Memory B cell (primary cell): ENCODE measurements at regions not wholly inside any gene's neighbourhood (a gene's known extent, or its start where the extent isn't known, plus 50 kb on each side); places are given as distances from the start of the nearest gene placed in this dataset.
"Not testable (repeated sequence)": the region's sequence is repeated elsewhere in the genome, so short reads cannot be mapped to it uniquely, and the experiment has no call there.

Source experiments
- ATAC-seq: fragments of 150-1000 bp; cut with Tn5 transposase; 2 replicates; pipeline ENCODE4 v1.10.0; 2021; ENCODE audit warnings: low read depth, mild to moderate bottlenecking, moderate library complexity
- DNase-seq, 2 donors: peaks; one replicate each; pipeline ENCODE4 v3.0.0; 2022; ENCODE audit warnings: low spot score in 2 of 2
- H3K27ac Mint-ChIP-seq: one replicate; pipeline ENCODE4 v1.8.0; 2022; ENCODE audit warnings: mild to moderate bottlenecking, moderate library complexity, mixed read lengths
- H3K27me3 Mint-ChIP-seq: one replicate; pipeline ENCODE4 v1.8.0; 2022; ENCODE audit warnings: mixed read lengths
- H3K36me3 Mint-ChIP-seq: one replicate; pipeline ENCODE4 v1.8.0; 2022; ENCODE audit warnings: mild to moderate bottlenecking, mixed read lengths
- H3K4me1 Mint-ChIP-seq: one replicate; pipeline ENCODE4 v1.8.0; 2022; ENCODE audit warnings: mixed read lengths
- H3K4me3 Mint-ChIP-seq: one replicate; pipeline ENCODE4 v1.8.0; 2022; ENCODE audit warnings: mild to moderate bottlenecking, moderate library complexity, mixed read lengths
- H3K9me3 Mint-ChIP-seq: one replicate; pipeline ENCODE4 v1.8.0; 2022; ENCODE audit warnings: mixed read lengths

GRCh38 chrX:149420566-149420965, 84.5 kb downstream of the IDS start:
- not testable (repeated sequence) for ATAC-seq, H3K36me3 Mint-ChIP-seq, DNase-seq, H3K27ac Mint-ChIP-seq, H3K4me3 Mint-ChIP-seq, H3K9me3 Mint-ChIP-seq, H3K27me3 Mint-ChIP-seq, H3K4me1 Mint-ChIP-seq

GRCh38 chrX:149398027-149398426, 107.1 kb downstream of the IDS start:
- Mint-ChIP-seq H3K27ac (no peak overlapping the region), H3K27me3 (no peaks in the 10 kb centered on the region), H3K4me3 (no peak overlapping the region), H3K4me1 (no peaks in the 10 kb centered on the region), H3K9me3 (peaks cover 4% of the 10 kb centered on the region), H3K36me3 (no peaks in the 10 kb centered on the region)
- no peak for ATAC-seq
- DNase-seq, result no peak

GRCh38 chrX:149392921-149393320, 112.2 kb downstream of the IDS start:
- Mint-ChIP-seq H3K27me3 (no peaks in the 10 kb centered on the region), H3K4me3 (no peak overlapping the region), H3K9me3 (peaks cover 4% of the 10 kb centered on the region), H3K27ac (no peak overlapping the region), H3K4me1 (no peaks in the 10 kb centered on the region), H3K36me3 (no peaks in the 10 kb centered on the region)
- DNase-seq (no peak), ATAC-seq (no peak)

GRCh38 chrX:149383852-149384251, 121.3 kb downstream of the IDS start:
- no peak for ATAC-seq
- Mint-ChIP-seq H3K9me3 (peaks cover 3% of the 10 kb centered on the region), H3K27me3 (no peaks in the 10 kb centered on the region), H3K36me3 (no peaks in the 10 kb centered on the region), H3K27ac (no peak overlapping the region), H3K4me1 (no peaks in the 10 kb centered on the region), H3K4me3 (no peak overlapping the region)
- DNase-seq, result no peak

GRCh38 chrX:149374751-149375150, 130.4 kb downstream of the IDS start:
- Mint-ChIP-seq H3K36me3 (no peaks in the 10 kb centered on the region), H3K4me3 (no peak overlapping the region)
- no peak for ATAC-seq

GRCh38 chrX:149372866-149373265, 132.2 kb downstream of the IDS start:
- Mint-ChIP-seq H3K27ac (no peak overlapping the region), H3K27me3 (peaks cover 3% of the 10 kb centered on the region), H3K4me1 (no peaks in the 10 kb centered on the region), H3K4me3 (no peak overlapping the region), H3K9me3 (no peaks in the 10 kb centered on the region), H3K36me3 (no peaks in the 10 kb centered on the region)
- DNase-seq (no peak), ATAC-seq (no peak)

More at GRCh38 chrX:149374751-149375150, 130.4 kb downstream of the IDS start:
- no peak overlapping the region for H3K27ac Mint-ChIP-seq
- H3K9me3 Mint-ChIP-seq, result no peaks in the 10 kb centered on the region
- DNase-seq, result no peak
- no peaks in the 10 kb centered on the region for H3K4me1 Mint-ChIP-seq
- H3K27me3 Mint-ChIP-seq, result peaks cover 3% of the 10 kb centered on the region

GRCh38 chrX:149371986-149372385, 133.1 kb downstream of the IDS start:
- DNase-seq (no peak), ATAC-seq (no peak)
- Mint-ChIP-seq H3K27me3 (no peaks in the 10 kb centered on the region), H3K4me1 (no peaks in the 10 kb centered on the region), H3K9me3 (no peaks in the 10 kb centered on the region), H3K4me3 (no peak overlapping the region), H3K36me3 (no peaks in the 10 kb centered on the region), H3K27ac (no peak overlapping the region)

- no peak for DNase-seq
- no peaks in the 10 kb centered on the region for H3K27me3 Mint-ChIP-seq
- no peaks in the 10 kb centered on the region for H3K4me1 Mint-ChIP-seq
- H3K4me3 Mint-ChIP-seq, result no peak overlapping the region
- no peaks in the 10 kb centered on the region for H3K9me3 Mint-ChIP-seq
- no peak for ATAC-seq
- no peak overlapping the region for H3K27ac Mint-ChIP-seq
- H3K36me3 Mint-ChIP-seq, result no peaks in the 10 kb centered on the region
Observed at GRCh38 chrX:149370097-149370496, 135.0 kb downstream of the IDS start.

GRCh38 chrX:149365552-149365951, 139.6 kb downstream of the IDS start:
- Mint-ChIP-seq H3K27ac (no peak overlapping the region), H3K4me1 (no peaks in the 10 kb centered on the region), H3K4me3 (no peak overlapping the region), H3K36me3 (no peaks in the 10 kb centered on the region), H3K27me3 (no peaks in the 10 kb centered on the region), H3K9me3 (no peaks in the 10 kb centered on the region)
- no peak for DNase-seq
- ATAC-seq, result no peak

- Mint-ChIP-seq H3K27ac (no peak overlapping the region), H3K4me3 (no peak overlapping the region), H3K9me3 (no peaks in the 10 kb centered on the region), H3K27me3 (no peaks in the 10 kb centered on the region), H3K4me1 (no peaks in the 10 kb centered on the region), H3K36me3 (no peaks in the 10 kb centered on the region)
- DNase-seq (no peak), ATAC-seq (no peak)
Observed at GRCh38 chrX:149365061-149365460, 140.0 kb downstream of the IDS start.

GRCh38 chrX:149363965-149364364, 141.1 kb downstream of the IDS start:
- no peak for ATAC-seq
- no peaks in the 10 kb centered on the region for H3K36me3 Mint-ChIP-seq
- H3K9me3 Mint-ChIP-seq, result no peaks in the 10 kb centered on the region

GRCh38 chrX:149346306-149346705, 158.8 kb downstream of the IDS start:
- H3K4me3 Mint-ChIP-seq, result no peak overlapping the region
- no peaks in the 10 kb centered on the region for H3K4me1 Mint-ChIP-seq
- ATAC-seq (no peak), DNase-seq (no peak)
- no peaks in the 10 kb centered on the region for H3K36me3 Mint-ChIP-seq
- no peaks in the 10 kb centered on the region for H3K27me3 Mint-ChIP-seq
- no peaks in the 10 kb centered on the region for H3K9me3 Mint-ChIP-seq
- H3K27ac Mint-ChIP-seq, result no peak overlapping the region

More at GRCh38 chrX:149363965-149364364, 141.1 kb downstream of the IDS start:
- H3K4me1 Mint-ChIP-seq, result no peaks in the 10 kb centered on the region
- no peaks in the 10 kb centered on the region for H3K27me3 Mint-ChIP-seq
- H3K4me3 Mint-ChIP-seq, result no peak overlapping the region
- no peak overlapping the region for H3K27ac Mint-ChIP-seq
- DNase-seq, result no peak

GRCh38 chrX:149322316-149322715, 182.8 kb downstream of the IDS start:
- DNase-seq (no peak), ATAC-seq (no peak)
- H3K27ac Mint-ChIP-seq, result no peak overlapping the region
- H3K4me1 Mint-ChIP-seq, result no peaks in the 10 kb centered on the region
- no peak overlapping the region for H3K4me3 Mint-ChIP-seq
- H3K27me3 Mint-ChIP-seq, result peaks cover 5% of the 10 kb centered on the region
- H3K36me3 Mint-ChIP-seq, result no peaks in the 10 kb centered on the region
- no peaks in the 10 kb centered on the region for H3K9me3 Mint-ChIP-seq

GRCh38 chrX:149313871-149314371, 191.2 kb downstream of the IDS start:
- Mint-ChIP-seq H3K36me3 (no peaks in the 10 kb centered on the region), H3K4me3 (no peak overlapping the region), H3K27me3 (no peaks in the 10 kb centered on the region), H3K4me1 (no peaks in the 10 kb centered on the region), H3K27ac (no peak overlapping the region), H3K9me3 (no peaks in the 10 kb centered on the region)
- ATAC-seq (no peak), DNase-seq (no peak)

GRCh38 chrX:149312988-149313387, 192.1 kb downstream of the IDS start:
- no peaks in the 10 kb centered on the region for H3K9me3 Mint-ChIP-seq
- no peak overlapping the region for H3K27ac Mint-ChIP-seq
- H3K4me3 Mint-ChIP-seq, result no peak overlapping the region
- DNase-seq (no peak), ATAC-seq (no peak)
- no peaks in the 10 kb centered on the region for H3K27me3 Mint-ChIP-seq
- H3K4me1 Mint-ChIP-seq, result no peaks in the 10 kb centered on the region
- no peaks in the 10 kb centered on the region for H3K36me3 Mint-ChIP-seq
